H9 (cell line): ENCODE measurements at regions not wholly inside any gene's neighbourhood (a gene's known extent, or its start where the extent isn't known, plus 50 kb on each side); places are given as distances from the start of the nearest gene placed in this dataset.

Source experiments
- DNase-seq: peaks from one replicate; pipeline ENCODE4 v3.0.0-alpha.2; 2017
- H2AFZ ChIP-seq: one replicate; pipeline ENCODE4 v1.6.1; 2013; ENCODE audit warnings: mild to moderate bottlenecking, low read length, control low read depth, moderate library complexity
- H2AK5ac ChIP-seq: 2 replicates; pipeline ENCODE4 v1.6.1; 2013; ENCODE audit warnings: low read length, control low read depth, mixed read lengths; ENCODE audit not compliant: insufficient read length
- H2BK120ac ChIP-seq: one replicate; pipeline ENCODE4 v1.6.1; 2013; ENCODE audit warnings: low read depth, mild to moderate bottlenecking, low read length, control low read depth, inconsistent platforms; ENCODE audit not compliant: poor library complexity, severe bottlenecking
- H2BK12ac ChIP-seq: 2 replicates; pipeline ENCODE4 v1.6.1; 2013; ENCODE audit warnings: low read length, control low read depth, mixed read lengths, low read depth; ENCODE audit not compliant: insufficient read length
- H2BK15ac ChIP-seq: 2 replicates; pipeline ENCODE4 v1.6.1; 2013; ENCODE audit warnings: low read depth, low read length, control low read depth
- H2BK20ac ChIP-seq: one replicate; pipeline ENCODE4 v1.6.1; 2013; ENCODE audit warnings: low read depth, mild to moderate bottlenecking, low read length, control low read depth, inconsistent platforms; ENCODE audit not compliant: poor library complexity, severe bottlenecking
- H2BK5ac ChIP-seq: 2 replicates; pipeline ENCODE4 v1.6.1; 2013; ENCODE audit warnings: low read length, control low read depth, mixed read lengths; ENCODE audit not compliant: insufficient read length
- H3K14ac ChIP-seq: 2 replicates; pipeline ENCODE4 v1.6.1; 2013; ENCODE audit warnings: low read length, control low read depth; ENCODE audit not compliant: insufficient read depth
- H3K18ac ChIP-seq: 2 replicates; pipeline ENCODE4 v1.6.1; 2013; ENCODE audit warnings: low read depth, mild to moderate bottlenecking, mixed read lengths, low read length, control low read depth; ENCODE audit not compliant: insufficient read length
- H3K23ac ChIP-seq: 2 replicates; pipeline ENCODE4 v1.6.1; 2013; ENCODE audit warnings: low read length, control low read depth, mixed read lengths, low read depth; ENCODE audit not compliant: insufficient read length
- H3K23me2 ChIP-seq: 2 replicates; pipeline ENCODE4 v1.6.1; 2013; ENCODE audit warnings: low read depth, mild to moderate bottlenecking, mixed read lengths, low read length, control low read depth; ENCODE audit not compliant: insufficient read length, poor library complexity, severe bottlenecking
- H3K27ac ChIP-seq: 2 replicates; pipeline ENCODE4 v1.5.1; 2013; ENCODE audit warnings: low read length, control low read depth, mixed read lengths, low read depth; ENCODE audit not compliant: insufficient read length
- H3K27me3 ChIP-seq: 2 replicates; pipeline ENCODE4 v1.6.1; 2013; ENCODE audit warnings: low read length, control low read depth, inconsistent platforms; ENCODE audit not compliant: insufficient read depth
- H3K4ac ChIP-seq: 2 replicates; pipeline ENCODE4 v1.6.1; 2013; ENCODE audit warnings: low read depth, mild to moderate bottlenecking, control low read depth, inconsistent platforms, low read length, moderate library complexity
- H3K4me1 ChIP-seq: 2 replicates; pipeline ENCODE4 v1.6.1; 2013; ENCODE audit warnings: low read length, control low read depth, inconsistent platforms; ENCODE audit not compliant: insufficient read depth
- H3K4me2 ChIP-seq: 2 replicates; pipeline ENCODE4 v1.6.1; 2013; ENCODE audit warnings: low read length, control low read depth, mixed read lengths; ENCODE audit not compliant: insufficient read length, insufficient read depth
- H3K56ac ChIP-seq: 2 replicates; pipeline ENCODE4 v1.6.1; 2013; ENCODE audit warnings: low read depth, mild to moderate bottlenecking, mixed read lengths, low read length, control low read depth; ENCODE audit not compliant: insufficient read length
- H3K79me1 ChIP-seq: 2 replicates; pipeline ENCODE4 v1.6.1; 2013; ENCODE audit warnings: low read depth, mild to moderate bottlenecking, moderate library complexity, low read length, control low read depth, inconsistent platforms; ENCODE audit not compliant: insufficient read depth, poor library complexity, severe bottlenecking
- H3K79me2 ChIP-seq: 2 replicates; pipeline ENCODE4 v1.6.1; 2013; ENCODE audit warnings: low read length, control low read depth, inconsistent platforms; ENCODE audit not compliant: insufficient read depth
- H3K9ac ChIP-seq: 2 replicates; pipeline ENCODE4 v1.6.1; 2013; ENCODE audit warnings: low read length, control low read depth, mixed read lengths; ENCODE audit not compliant: insufficient read length; ENCODE audit errors: extremely low read depth
- H3K9me3 ChIP-seq: one replicate; pipeline ENCODE4 v1.6.1; 2013; ENCODE audit warnings: low read depth, low read length, inconsistent platforms; ENCODE audit not compliant: control insufficient read depth
- H3T11ph ChIP-seq: one replicate; pipeline ENCODE4 v1.6.1; 2013; ENCODE audit warnings: mild to moderate bottlenecking, low read length, control low read depth, inconsistent platforms
- H4K20me1 ChIP-seq: one replicate; pipeline ENCODE4 v1.6.1; 2013; ENCODE audit not compliant: control insufficient read depth, insufficient read length, insufficient read depth
- H4K5ac ChIP-seq: 2 replicates; pipeline ENCODE4 v1.6.1; 2013; ENCODE audit warnings: low read depth, mild to moderate bottlenecking, mixed read lengths, low read length, control low read depth; ENCODE audit not compliant: insufficient read length
- H4K8ac ChIP-seq: replicated peaks from 2 replicates; pipeline ENCODE4 v1.6.1; 2013; ENCODE audit warnings: low read length, control low read depth, mixed read lengths, low read depth; ENCODE audit not compliant: insufficient read length
- H4K91ac ChIP-seq: 2 replicates; pipeline ENCODE4 v1.6.1; 2013; ENCODE audit warnings: low read depth, mild to moderate bottlenecking, moderate library complexity, mixed read lengths, low read length, control low read depth; ENCODE audit not compliant: insufficient read length
- H3K27ac Mint-ChIP-seq, 3 experiments: 2 replicates in 2 of 3; 3 replicates in 1 of 3; pipeline ENCODE4 v1.8.0; 2020 to 2021; ENCODE audit warnings: mixed read lengths in 3 of 3, mild to moderate bottlenecking in 1 of 3, moderate library complexity in 1 of 3
- H3K27me3 Mint-ChIP-seq: 2 replicates; pipeline ENCODE4 v1.8.0; 2021; ENCODE audit warnings: low read depth, mild to moderate bottlenecking, moderate library complexity, mixed read lengths
- H3K36me3 Mint-ChIP-seq, 3 experiments: 2 replicates in 2 of 3; 3 replicates in 1 of 3; pipeline ENCODE4 v1.8.0; 2020 to 2021; ENCODE audit warnings: low read depth in 3 of 3, mixed read lengths in 3 of 3; ENCODE audit not compliant: insufficient read depth in 1 of 3
- H3K4me1 Mint-ChIP-seq, 2 experiments: 2 replicates each; pipeline ENCODE4 v1.8.0; 2020; ENCODE audit warnings: mixed read lengths in 2 of 2
- H3K4me3 Mint-ChIP-seq, 2 experiments: 2 replicates in 1 of 2; 3 replicates in 1 of 2; pipeline ENCODE4 v1.8.0; 2020 to 2021; ENCODE audit warnings: mild to moderate bottlenecking in 2 of 2, mixed read lengths in 2 of 2, moderate library complexity in 1 of 2
- H3K9me3 Mint-ChIP-seq, 2 experiments: 2 replicates in 1 of 2; 3 replicates in 1 of 2; pipeline ENCODE4 v1.8.0; 2020; ENCODE audit warnings: mild to moderate bottlenecking in 2 of 2, mixed read lengths in 2 of 2, moderate library complexity in 1 of 2
- CTCF ChIP-seq: fragments of 200-600 bp; sonication (generic); conservative IDR thresholded peaks from 3 replicates; pipeline ENCODE4 v1.8.0; 2021; ENCODE audit warnings: antibody characterized with exemption, mild to moderate bottlenecking
- WGBS: extraction: QIAGEN DNeasy Blood & Tissue Kit; methylation state at CpG from one replicate; pipeline ENCODE4 v1.1.7; 2013; ENCODE audit warnings: missing lambda C conversion rate, low lambda C conversion rate, mixed read lengths; ENCODE audit not compliant: insufficient read length; ENCODE audit errors: extremely low coverage; 5-methylcytosine and 5-hydroxymethylcytosine counted together

- Histone ChIP-seq H3K23me2 (no peaks in the 10 kb centered on the region), H3K18ac (no peak overlapping the region), H3K9me3 (no peaks in the 10 kb centered on the region), H4K5ac (no peak overlapping the region), H2BK120ac (no peak overlapping the region), H3K56ac (no peak overlapping the region), H3T11ph (no peak overlapping the region), H3K27ac (no peak overlapping the region), H3K4me1 (peaks cover 5% of the 10 kb centered on the region; the same call in 1 of the 2 replicates), H4K20me1 (no peaks in the 10 kb centered on the region), H3K4me2 (no peak overlapping the region), H3K14ac (no peak overlapping the region), H2AK5ac (no peak overlapping the region), H3K4ac (no peak overlapping the region), H3K79me1 (no peaks in the 10 kb centered on the region), H3K27me3 (no peaks in the 10 kb centered on the region), H2BK20ac (no peak overlapping the region), H3K23ac (no peak overlapping the region), H3K9ac (no peak overlapping the region), H2BK15ac (no peak overlapping the region), H4K91ac (no peak overlapping the region), H2BK5ac (no peak overlapping the region), H2AFZ (no peak overlapping the region), H3K79me2 (no peaks in the 10 kb centered on the region), H2BK12ac (no peak overlapping the region), H4K8ac (no peak overlapping the region)
- Mint-ChIP-seq H3K9me3 (peaks cover 0 to 14% of the 10 kb centered on the region in 2 experiments; a peak in 2 of 5 replicates), H3K27ac (peak overlapping the region in 1 of 3 experiments; percentile 61; a peak in 2 of 7 replicates), H3K4me1 (peaks cover 15 to 37% of the 10 kb centered on the region in 2 experiments), H3K36me3 (peaks cover 5 to 34% (median 29%) of the 10 kb centered on the region in 3 experiments; a peak in 6 of 7 replicates), H3K4me3 (no peak overlapping the region), H3K27me3 (peaks cover 1% of the 10 kb centered on the region)
- no CpG with 5 or more reads among the region's 1 CpG for WGBS
- no peak for TF ChIP-seq CTCF
- DNase-seq = no peak
Measured at GRCh38 chr3:112413074-112413473, 80.1 kb downstream of the CD200 start.
